ENCODE measurements at regions not wholly inside any gene's neighbourhood (a gene's known extent, or its start where the extent isn't known, plus 50 kb on each side); places are given as distances from the start of the nearest gene placed in this dataset.

DNA sequence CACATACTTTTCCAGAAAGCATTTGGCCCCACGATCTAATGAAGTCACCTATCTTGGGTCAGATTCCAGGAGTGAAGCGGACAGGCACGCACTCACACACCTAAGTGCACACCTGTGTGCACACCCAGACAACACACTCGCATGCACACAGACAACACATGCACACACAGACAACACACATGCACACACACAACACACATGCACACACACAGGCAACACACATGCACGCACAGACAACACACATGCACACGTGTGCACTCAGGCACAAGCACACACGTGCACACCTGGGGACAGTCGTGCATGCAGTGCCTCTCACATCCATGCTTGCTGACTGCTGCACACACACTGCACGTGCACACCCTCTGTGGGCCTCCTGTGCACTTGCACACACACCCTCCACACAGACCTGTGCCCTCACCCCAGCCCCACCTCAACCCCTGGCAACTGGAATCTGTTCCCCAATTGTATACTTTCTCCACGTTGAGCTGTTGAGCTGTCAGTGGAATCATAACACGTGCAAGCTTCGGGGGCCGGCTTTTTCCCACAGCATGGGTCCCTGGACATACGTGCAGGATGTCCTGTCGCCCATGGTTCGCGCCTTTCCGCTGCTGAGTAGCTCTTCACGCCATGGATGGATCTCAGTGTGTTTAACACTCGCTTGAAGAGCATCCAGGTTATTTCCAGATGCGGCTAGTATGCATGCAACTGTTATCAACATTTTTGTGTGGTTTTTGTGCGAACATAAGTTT, 55.3 kb upstream of the CFAP46 start:
- intact Hi-C loops (cut with micrococcal nuclease) = no loop called here
- Mint-ChIP-seq H3K27me3 (ENCODE audit: low read depth in 3 of 3) (peaks cover 7 to 25% (median 19%) of the 10 kb centered on the region in 3 donors), H3K4me3 (no peak overlapping the region), H3K36me3 (no peaks in the 10 kb centered on the region), H3K4me1 (no peaks in the 10 kb centered on the region), H3K9me3 (peaks cover 0 to 2% (median 0%) of the 10 kb centered on the region in 7 donors), H3K27ac (peak overlapping the region in 1 of 7 donors; percentile 2)
- H2AFZ ChIP-seq (ENCODE audit: insufficient read depth, low read depth, low read length, poor library complexity, severe bottlenecking) = no peak overlapping the region
- no peak overlapping the region for H3K4me2 ChIP-seq (replicated peaks; ENCODE audit: extremely low read depth, low read length, poor library complexity, severe bottlenecking)
- no peaks in the 10 kb centered on the region for H3K4me1 ChIP-seq (ENCODE audit: control insufficient read depth in 1 of 2, insufficient read depth in 2 of 2, low read length in 2 of 2)
- WGBS (ENCODE audit: insufficient coverage) = 91% methylated on average over 22 of the region's 22 CpGs
- H4K20me1 ChIP-seq (ENCODE audit: insufficient read depth, low read length) = no peaks in the 10 kb centered on the region
- H3K9ac ChIP-seq (ENCODE audit: insufficient read depth, low read length, poor library complexity, severe bottlenecking) = no peak overlapping the region
- H3K27me3 ChIP-seq (ENCODE audit: control insufficient read depth in 2 of 2, insufficient read depth in 2 of 2, low read length in 2 of 2) = peaks cover 0 to 8% of the 10 kb centered on the region in 2 donors
- H3K27ac ChIP-seq (ENCODE audit: low read depth in 1 of 2, low read length in 2 of 2) = no peak overlapping the region
- H3K79me2 ChIP-seq (ENCODE audit: insufficient read depth, low read length) = no peaks in the 10 kb centered on the region
- no peak for DNase-seq
- no peaks in the 10 kb centered on the region for H3K9me3 ChIP-seq (replicated peaks in 1 of 2; ENCODE audit: control insufficient read depth in 1 of 2, insufficient read depth in 1 of 2, low read length in 2 of 2)
- no peaks in the 10 kb centered on the region for H3K36me3 ChIP-seq (replicated peaks in 1 of 2; ENCODE audit: control insufficient read depth in 1 of 2, insufficient read depth in 2 of 2, low read length in 2 of 2)
- H3K4me3 ChIP-seq (replicated peaks in 1 of 3; ENCODE audit: low read depth in 2 of 3, low read length in 3 of 3) = no peak overlapping the region
- TF ChIP-seq, protein P1, sequence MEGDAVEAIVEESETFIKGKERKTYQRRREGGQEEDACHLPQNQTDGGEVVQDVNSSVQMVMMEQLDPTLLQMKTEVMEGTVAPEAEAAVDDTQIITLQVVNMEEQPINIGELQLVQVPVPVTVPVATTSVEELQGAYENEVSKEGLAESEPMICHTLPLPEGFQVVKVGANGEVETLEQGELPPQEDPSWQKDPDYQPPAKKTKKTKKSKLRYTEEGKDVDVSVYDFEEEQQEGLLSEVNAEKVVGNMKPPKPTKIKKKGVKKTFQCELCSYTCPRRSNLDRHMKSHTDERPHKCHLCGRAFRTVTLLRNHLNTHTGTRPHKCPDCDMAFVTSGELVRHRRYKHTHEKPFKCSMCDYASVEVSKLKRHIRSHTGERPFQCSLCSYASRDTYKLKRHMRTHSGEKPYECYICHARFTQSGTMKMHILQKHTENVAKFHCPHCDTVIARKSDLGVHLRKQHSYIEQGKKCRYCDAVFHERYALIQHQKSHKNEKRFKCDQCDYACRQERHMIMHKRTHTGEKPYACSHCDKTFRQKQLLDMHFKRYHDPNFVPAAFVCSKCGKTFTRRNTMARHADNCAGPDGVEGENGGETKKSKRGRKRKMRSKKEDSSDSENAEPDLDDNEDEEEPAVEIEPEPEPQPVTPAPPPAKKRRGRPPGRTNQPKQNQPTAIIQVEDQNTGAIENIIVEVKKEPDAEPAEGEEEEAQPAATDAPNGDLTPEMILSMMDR (IDR thresholded peaks at IDR 0.05) = no peak

DNA sequence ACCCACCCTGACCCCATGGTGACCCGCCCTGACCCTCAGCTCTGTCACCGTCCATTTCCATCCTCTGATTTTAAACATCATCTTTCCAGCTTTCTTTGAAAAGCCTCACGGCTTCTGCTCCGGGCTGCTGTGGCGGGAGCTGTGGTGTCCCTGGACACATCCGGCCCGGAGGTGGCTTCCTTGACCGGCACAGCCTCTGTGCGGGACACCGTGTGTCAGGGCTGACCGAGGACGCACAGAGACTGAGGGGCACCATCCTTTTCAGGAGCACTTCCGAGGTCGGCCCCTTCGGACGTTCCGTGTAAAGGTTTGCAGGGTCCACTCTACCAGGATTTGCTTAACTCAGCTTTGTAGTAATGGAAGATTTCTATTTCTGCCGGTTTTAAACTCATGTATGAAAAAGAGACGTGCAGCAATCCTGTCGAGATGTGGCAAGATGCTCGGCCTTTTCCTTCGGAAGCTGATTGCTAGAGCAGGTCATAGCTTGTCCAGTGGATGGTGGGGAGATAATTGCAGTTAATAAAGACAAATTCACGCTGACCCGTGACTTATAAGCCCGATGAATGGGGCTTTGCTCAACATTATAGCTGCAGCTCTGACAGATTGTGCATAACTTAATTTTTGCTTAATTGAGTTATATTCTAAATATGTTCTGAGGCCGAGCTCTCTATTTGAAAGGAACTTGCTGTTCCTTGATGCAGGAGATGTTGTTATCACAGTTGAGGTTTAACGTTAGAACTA, 54.4 kb upstream of the CFAP46 start:
- 94% methylated on average over 27 of the region's 27 CpGs for WGBS (ENCODE audit: insufficient coverage)
- no peak overlapping the region for H3K27ac ChIP-seq (ENCODE audit: low read depth in 1 of 2, low read length in 2 of 2)
- H3K36me3 ChIP-seq (replicated peaks in 1 of 2; ENCODE audit: control insufficient read depth in 1 of 2, insufficient read depth in 2 of 2, low read length in 2 of 2) = no peaks in the 10 kb centered on the region
- no peaks in the 10 kb centered on the region for H3K36me3 Mint-ChIP-seq
- no peak overlapping the region for H3K27ac Mint-ChIP-seq
- no peak for DNase-seq
- H3K9me3 Mint-ChIP-seq = peaks cover 0 to 2% (median 0%) of the 10 kb centered on the region in 7 donors
- intact Hi-C loops (cut with micrococcal nuclease) = no loop called here
- no peak overlapping the region for H3K4me3 Mint-ChIP-seq
- no peak overlapping the region for H2AFZ ChIP-seq (ENCODE audit: insufficient read depth, low read depth, low read length, poor library complexity, severe bottlenecking)
- H3K9ac ChIP-seq (ENCODE audit: insufficient read depth, low read length, poor library complexity, severe bottlenecking) = no peak overlapping the region
- TF ChIP-seq, protein P1 (IDR thresholded peaks at IDR 0.05) = no peak
- no peak overlapping the region for H3K4me3 ChIP-seq (replicated peaks in 1 of 3; ENCODE audit: low read depth in 2 of 3, low read length in 3 of 3)
- H3K79me2 ChIP-seq (ENCODE audit: insufficient read depth, low read length) = no peaks in the 10 kb centered on the region
- H3K4me2 ChIP-seq (replicated peaks; ENCODE audit: extremely low read depth, low read length, poor library complexity, severe bottlenecking) = no peak overlapping the region
- no peaks in the 10 kb centered on the region for H4K20me1 ChIP-seq (ENCODE audit: insufficient read depth, low read length)
- no peaks in the 10 kb centered on the region for H3K4me1 ChIP-seq (ENCODE audit: control insufficient read depth in 1 of 2, insufficient read depth in 2 of 2, low read length in 2 of 2)
- no peaks in the 10 kb centered on the region for H3K4me1 Mint-ChIP-seq
- peaks cover 7 to 17% (median 16%) of the 10 kb centered on the region in 3 donors for H3K27me3 Mint-ChIP-seq (ENCODE audit: low read depth in 3 of 3)
- peaks cover 0 to 5% of the 10 kb centered on the region in 2 donors for H3K27me3 ChIP-seq (ENCODE audit: control insufficient read depth in 2 of 2, insufficient read depth in 2 of 2, low read length in 2 of 2)
- H3K9me3 ChIP-seq (replicated peaks in 1 of 2; ENCODE audit: control insufficient read depth in 1 of 2, insufficient read depth in 1 of 2, low read length in 2 of 2) = no peaks in the 10 kb centered on the region

All from CD14-positive monocyte (primary cell).